ENCODE measurements at regions not wholly inside any gene's neighbourhood (a gene's known extent, or its start where the extent isn't known, plus 50 kb on each side); places are given as distances from the start of the nearest gene placed in this dataset.
"Not testable (repeated sequence)": the region's sequence is repeated elsewhere in the genome, so short reads cannot be mapped to it uniquely, and the experiment has no call there.

GRCh38 chr3:30535525-30535924 lies 70.9 kb upstream of the TGFBR2 start:
- H3K4me1 ChIP-seq (ENCODE audit: control insufficient read depth, insufficient read depth, low read length) = no peaks in the 10 kb centered on the region
- H3K36me3 ChIP-seq (ENCODE audit: control insufficient read depth, insufficient read depth, low read length) = no peaks in the 10 kb centered on the region
- H3K4me3 ChIP-seq (ENCODE audit: low read length) = no peak overlapping the region
- WGBS (ENCODE audit: insufficient coverage) = no CpG with 5 or more reads among the region's 1 CpG
- DNase-seq = peak; percentile 86
- H3K9me3 ChIP-seq (replicated peaks; ENCODE audit: control insufficient read depth, low read depth, low read length) = no peaks in the 10 kb centered on the region
- no peaks in the 10 kb centered on the region for H3K27me3 ChIP-seq (ENCODE audit: control insufficient read depth, insufficient read depth, low read length)
- H3K27ac ChIP-seq (ENCODE audit: low read length) = no peak overlapping the region

GRCh38 chr3:30538791-30539190 lies 67.6 kb upstream of the TGFBR2 start:
- Histone ChIP-seq H3K27ac (ENCODE audit: low read length) (no peak overlapping the region), H3K27me3 (ENCODE audit: control insufficient read depth, insufficient read depth, low read length) (no peaks in the 10 kb centered on the region), H3K4me3 (ENCODE audit: low read length) (no peak overlapping the region), H3K9me3 (replicated peaks; ENCODE audit: control insufficient read depth, low read depth, low read length) (no peaks in the 10 kb centered on the region), H3K36me3 (ENCODE audit: control insufficient read depth, insufficient read depth, low read length) (no peaks in the 10 kb centered on the region), H3K4me1 (ENCODE audit: control insufficient read depth, insufficient read depth, low read length) (no peaks in the 10 kb centered on the region)
- DNase-seq = no peak
- no CpG with 5 or more reads among the region's 1 CpG for WGBS (ENCODE audit: insufficient coverage)

- H3K4me3 ChIP-seq (ENCODE audit: low read length) = no peak overlapping the region
- H3K9me3 ChIP-seq (replicated peaks; ENCODE audit: control insufficient read depth, low read depth, low read length) = no peaks in the 10 kb centered on the region
- no CpG with 5 or more reads among the region's 4 CpGs for WGBS (ENCODE audit: insufficient coverage)
- no peaks in the 10 kb centered on the region for H3K4me1 ChIP-seq (ENCODE audit: control insufficient read depth, insufficient read depth, low read length)
- no peaks in the 10 kb centered on the region for H3K27me3 ChIP-seq (ENCODE audit: control insufficient read depth, insufficient read depth, low read length)
- H3K36me3 ChIP-seq (ENCODE audit: control insufficient read depth, insufficient read depth, low read length) = no peaks in the 10 kb centered on the region
- DNase-seq = no peak
- H3K27ac ChIP-seq (ENCODE audit: low read length) = no peak overlapping the region
These were observed 67.2 kb upstream of the TGFBR2 start for GRCh38 chr3:30539206-30539605.

GRCh38 chr3:30539772-30540171 lies 66.6 kb upstream of the TGFBR2 start:
- Histone ChIP-seq H3K27me3 (ENCODE audit: control insufficient read depth, insufficient read depth, low read length) (no peaks in the 10 kb centered on the region), H3K4me3 (ENCODE audit: low read length) (no peak overlapping the region), H3K36me3 (ENCODE audit: control insufficient read depth, insufficient read depth, low read length) (no peaks in the 10 kb centered on the region), H3K4me1 (ENCODE audit: control insufficient read depth, insufficient read depth, low read length) (no peaks in the 10 kb centered on the region), H3K27ac (ENCODE audit: low read length) (no peak overlapping the region), H3K9me3 (replicated peaks; ENCODE audit: control insufficient read depth, low read depth, low read length) (no peaks in the 10 kb centered on the region)
- no peak for DNase-seq
- WGBS (ENCODE audit: insufficient coverage) = no CpG with 5 or more reads among the region's 1 CpG

- H3K4me3 ChIP-seq (ENCODE audit: low read length); H3K9me3 ChIP-seq (replicated peaks; ENCODE audit: control insufficient read depth, low read depth, low read length); H3K27me3 ChIP-seq (ENCODE audit: control insufficient read depth, insufficient read depth, low read length); DNase-seq; H3K4me1 ChIP-seq (ENCODE audit: control insufficient read depth, insufficient read depth, low read length); H3K27ac ChIP-seq (ENCODE audit: low read length); H3K36me3 ChIP-seq (ENCODE audit: control insufficient read depth, insufficient read depth, low read length): not testable (repeated sequence)
These were observed 65.2 kb upstream of the TGFBR2 start for GRCh38 chr3:30541156-30541555.

- no peak for DNase-seq
- no peak overlapping the region for H3K27ac ChIP-seq (ENCODE audit: low read length)
- WGBS (ENCODE audit: insufficient coverage) = 96% methylated on average over 4 of the region's 8 CpGs
These were observed 63.5 kb upstream of the TGFBR2 start for GRCh38 chr3:30542897-30543296.

GRCh38 chr3:30544812-30545211 lies 61.6 kb upstream of the TGFBR2 start:
- WGBS (ENCODE audit: insufficient coverage) = 0% methylated on average over 1 of the region's 3 CpGs
- Histone ChIP-seq H3K4me1 (ENCODE audit: control insufficient read depth, insufficient read depth, low read length) (no peaks in the 10 kb centered on the region), H3K4me3 (ENCODE audit: low read length) (no peak overlapping the region), H3K9me3 (replicated peaks; ENCODE audit: control insufficient read depth, low read depth, low read length) (no peaks in the 10 kb centered on the region), H3K36me3 (ENCODE audit: control insufficient read depth, insufficient read depth, low read length) (no peaks in the 10 kb centered on the region), H3K27ac (ENCODE audit: low read length) (no peak overlapping the region), H3K27me3 (ENCODE audit: control insufficient read depth, insufficient read depth, low read length) (no peaks in the 10 kb centered on the region)
- DNase-seq = peak; percentile 44

More at GRCh38 chr3:30542897-30543296, 63.5 kb upstream of the TGFBR2 start:
- no peaks in the 10 kb centered on the region for H3K27me3 ChIP-seq (ENCODE audit: control insufficient read depth, insufficient read depth, low read length)
- no peaks in the 10 kb centered on the region for H3K36me3 ChIP-seq (ENCODE audit: control insufficient read depth, insufficient read depth, low read length)
- no peaks in the 10 kb centered on the region for H3K9me3 ChIP-seq (replicated peaks; ENCODE audit: control insufficient read depth, low read depth, low read length)
- H3K4me3 ChIP-seq (ENCODE audit: low read length) = no peak overlapping the region
- no peaks in the 10 kb centered on the region for H3K4me1 ChIP-seq (ENCODE audit: control insufficient read depth, insufficient read depth, low read length)

- DNase-seq = no peak
- no peak overlapping the region for H3K4me3 ChIP-seq (ENCODE audit: low read length)
- H3K9me3 ChIP-seq (replicated peaks; ENCODE audit: control insufficient read depth, low read depth, low read length) = no peaks in the 10 kb centered on the region
- no peaks in the 10 kb centered on the region for H3K36me3 ChIP-seq (ENCODE audit: control insufficient read depth, insufficient read depth, low read length)
- H3K27me3 ChIP-seq (ENCODE audit: control insufficient read depth, insufficient read depth, low read length) = no peaks in the 10 kb centered on the region
- WGBS (ENCODE audit: insufficient coverage) = no CpG with 5 or more reads among the region's 1 CpG
- H3K27ac ChIP-seq (ENCODE audit: low read length) = no peak overlapping the region
- no peaks in the 10 kb centered on the region for H3K4me1 ChIP-seq (ENCODE audit: control insufficient read depth, insufficient read depth, low read length)
These were observed 59.5 kb upstream of the TGFBR2 start for GRCh38 chr3:30546934-30547333.

- Histone ChIP-seq H3K27me3 (ENCODE audit: control insufficient read depth, insufficient read depth, low read length) (no peaks in the 10 kb centered on the region), H3K4me3 (ENCODE audit: low read length) (no peak overlapping the region), H3K36me3 (ENCODE audit: control insufficient read depth, insufficient read depth, low read length) (no peaks in the 10 kb centered on the region), H3K4me1 (ENCODE audit: control insufficient read depth, insufficient read depth, low read length) (no peaks in the 10 kb centered on the region), H3K27ac (ENCODE audit: low read length) (no peak overlapping the region), H3K9me3 (replicated peaks; ENCODE audit: control insufficient read depth, low read depth, low read length) (no peaks in the 10 kb centered on the region)
- 100% methylated on average over 4 of the region's 5 CpGs for WGBS (ENCODE audit: insufficient coverage)
- no peak for DNase-seq
These were observed 58.7 kb upstream of the TGFBR2 start for GRCh38 chr3:30547716-30548115.

- Histone ChIP-seq H3K36me3 (ENCODE audit: control insufficient read depth, insufficient read depth, low read length) (no peaks in the 10 kb centered on the region), H3K4me3 (ENCODE audit: low read length) (no peak overlapping the region), H3K9me3 (replicated peaks; ENCODE audit: control insufficient read depth, low read depth, low read length) (no peaks in the 10 kb centered on the region), H3K27me3 (ENCODE audit: control insufficient read depth, insufficient read depth, low read length) (no peaks in the 10 kb centered on the region), H3K27ac (ENCODE audit: low read length) (no peak overlapping the region), H3K4me1 (ENCODE audit: control insufficient read depth, insufficient read depth, low read length) (no peaks in the 10 kb centered on the region)
- no peak for DNase-seq
- WGBS (ENCODE audit: insufficient coverage) = 76% methylated on average over 3 of the region's 3 CpGs
These were observed 57.8 kb upstream of the TGFBR2 start for GRCh38 chr3:30548600-30548999.

GRCh38 chr3:30549600-30549999 lies 56.8 kb upstream of the TGFBR2 start:
- DNase-seq = peak; percentile 35
- H3K36me3 ChIP-seq (ENCODE audit: control insufficient read depth, insufficient read depth, low read length) = no peaks in the 10 kb centered on the region
- H3K4me3 ChIP-seq (ENCODE audit: low read length) = no peak overlapping the region
- 46% methylated on average over 2 of the region's 4 CpGs for WGBS (ENCODE audit: insufficient coverage)
- no peaks in the 10 kb centered on the region for H3K27me3 ChIP-seq (ENCODE audit: control insufficient read depth, insufficient read depth, low read length)
- peak overlapping the region; percentile 31 for H3K27ac ChIP-seq (ENCODE audit: low read length)
- no peaks in the 10 kb centered on the region for H3K4me1 ChIP-seq (ENCODE audit: control insufficient read depth, insufficient read depth, low read length)
- H3K9me3 ChIP-seq (replicated peaks; ENCODE audit: control insufficient read depth, low read depth, low read length) = no peaks in the 10 kb centered on the region
